Glutamatergic neuron (in vitro differentiated cells): ENCODE measurements at regions not wholly inside any gene's neighbourhood (a gene's known extent, or its start where the extent isn't known, plus 50 kb on each side); places are given as distances from the start of the nearest gene placed in this dataset.

Experiments used
- DNase-seq: peaks from one replicate; pipeline ENCODE4 v3.0.0; 2022
- H3K27ac Mint-ChIP-seq: one replicate; pipeline ENCODE4 v1.8.0; 2020; ENCODE audit warnings: mild to moderate bottlenecking, mixed read lengths, inconsistent platforms; ENCODE audit not compliant: unreplicated experiment
- H3K27me3 Mint-ChIP-seq: one replicate; pipeline ENCODE4 v1.8.0; 2020; ENCODE audit warnings: mild to moderate bottlenecking, moderate library complexity, mixed read lengths, inconsistent platforms; ENCODE audit not compliant: unreplicated experiment
- H3K36me3 Mint-ChIP-seq: one replicate; pipeline ENCODE4 v1.8.0; 2020; ENCODE audit warnings: mild to moderate bottlenecking, mixed read lengths, inconsistent platforms; ENCODE audit not compliant: unreplicated experiment
- H3K4me1 Mint-ChIP-seq: one replicate; pipeline ENCODE4 v1.8.0; 2020; ENCODE audit warnings: mild to moderate bottlenecking, low read depth, mixed read lengths, inconsistent platforms; ENCODE audit not compliant: unreplicated experiment
- H3K4me3 Mint-ChIP-seq: one replicate; pipeline ENCODE4 v1.8.0; 2020; ENCODE audit warnings: mild to moderate bottlenecking, mixed read lengths, inconsistent platforms; ENCODE audit not compliant: unreplicated experiment
- H3K9me3 Mint-ChIP-seq: one replicate; pipeline ENCODE4 v1.8.0; 2020; ENCODE audit warnings: mild to moderate bottlenecking, moderate library complexity, mixed read lengths, inconsistent platforms; ENCODE audit not compliant: unreplicated experiment
- CTCF ChIP-seq: fragments of 200-600 bp; sonication (generic); IDR thresholded peaks from one replicate; pipeline ENCODE4 v1.5.0; 2021; ENCODE audit not compliant: partially characterized antibody, unreplicated experiment

- DNase-seq = no peak
- Mint-ChIP-seq H3K4me1 (peaks cover 21% of the 10 kb centered on the region), H3K4me3 (no peak overlapping the region), H3K36me3 (no peaks in the 10 kb centered on the region), H3K9me3 (peaks cover 5% of the 10 kb centered on the region), H3K27me3 (peaks cover 4% of the 10 kb centered on the region), H3K27ac (no peak overlapping the region)
- TF ChIP-seq CTCF = no peak
Observed at GRCh38 chr12:124629789-124630480, 62.5 kb upstream of the NCOR2 start.

- peaks cover 4% of the 10 kb centered on the region for H3K27me3 Mint-ChIP-seq
Observed at GRCh38 chr12:124629117-124629516, 61.7 kb upstream of the NCOR2 start.

GRCh38 chr12:124627956-124628355 lies 60.5 kb upstream of the NCOR2 start:
- no peaks in the 10 kb centered on the region for H3K36me3 Mint-ChIP-seq
- no peak overlapping the region for H3K4me3 Mint-ChIP-seq
- no peak for DNase-seq
- H3K27me3 Mint-ChIP-seq = peaks cover 2% of the 10 kb centered on the region
- H3K27ac Mint-ChIP-seq = no peak overlapping the region
- peaks cover 2% of the 10 kb centered on the region for H3K9me3 Mint-ChIP-seq
- TF ChIP-seq CTCF = no peak
- peaks cover 14% of the 10 kb centered on the region for H3K4me1 Mint-ChIP-seq

More at GRCh38 chr12:124629117-124629516, 61.7 kb upstream of the NCOR2 start:
- Mint-ChIP-seq H3K36me3 (no peaks in the 10 kb centered on the region), H3K9me3 (peaks cover 5% of the 10 kb centered on the region), H3K4me1 (peaks cover 21% of the 10 kb centered on the region), H3K4me3 (no peak overlapping the region), H3K27ac (no peak overlapping the region)
- DNase-seq = no peak
- no peak for TF ChIP-seq CTCF

- TF ChIP-seq CTCF = no peak
- H3K9me3 Mint-ChIP-seq = peaks cover 2% of the 10 kb centered on the region
- H3K36me3 Mint-ChIP-seq = no peaks in the 10 kb centered on the region
- peaks cover 3% of the 10 kb centered on the region for H3K27me3 Mint-ChIP-seq
- no peak for DNase-seq
- no peak overlapping the region for H3K27ac Mint-ChIP-seq
- peaks cover 7% of the 10 kb centered on the region for H3K4me1 Mint-ChIP-seq
- H3K4me3 Mint-ChIP-seq = no peak overlapping the region
Observed at GRCh38 chr12:124626971-124627411, 59.6 kb upstream of the NCOR2 start.

GRCh38 chr12:124625867-124626675 lies 58.7 kb upstream of the NCOR2 start:
- peaks cover 7% of the 10 kb centered on the region for H3K4me1 Mint-ChIP-seq
- H3K27me3 Mint-ChIP-seq = peaks cover 3% of the 10 kb centered on the region
- H3K9me3 Mint-ChIP-seq = peaks cover 2% of the 10 kb centered on the region
- TF ChIP-seq CTCF = no peak
- no peak overlapping the region for H3K4me3 Mint-ChIP-seq
- DNase-seq = peak; percentile 39
- H3K27ac Mint-ChIP-seq = no peak overlapping the region
- no peaks in the 10 kb centered on the region for H3K36me3 Mint-ChIP-seq
